Suprapubic skin (tissue), 4 donors: ENCODE measurements at regions not wholly inside any gene's neighbourhood (a gene's known extent, or its start where the extent isn't known, plus 50 kb on each side); places are given as distances from the start of the nearest gene placed in this dataset.
A peak's percentile ranks its signal among the peaks of the same experiment; 100 is the strongest.

Experiments
- DNase-seq, 2 donors: peaks; one replicate each; pipeline ENCODE4 v3.0.0-alpha.2; 2019; ENCODE audit warnings: low spot score in 2 of 2
- H3K27ac ChIP-seq: fragments of 200-600 bp; sonication (generic); one replicate; pipeline ENCODE4 v1.5.1; 2019
- H3K27me3 ChIP-seq: fragments of 200-600 bp; sonication (generic); one replicate; pipeline ENCODE4 v1.5.1; 2019
- H3K36me3 ChIP-seq: fragments of 200-600 bp; sonication (generic); one replicate; pipeline ENCODE4 v1.5.1; 2019
- H3K4me1 ChIP-seq: fragments of 200-600 bp; sonication (generic); one replicate; pipeline ENCODE4 v1.5.1; 2019
- H3K4me3 ChIP-seq: fragments of 200-600 bp; sonication (generic); one replicate; pipeline ENCODE4 v1.5.1; 2019; ENCODE audit warnings: mild to moderate bottlenecking
- H3K9me3 ChIP-seq: fragments of 200-600 bp; sonication (generic); one replicate; pipeline ENCODE4 v1.5.1; 2019
- EP300 ChIP-seq: sonication (generic); formaldehyde crosslinking; IDR thresholded peaks from one replicate; pipeline ENCODE4 v1.6.1; 2017; ENCODE audit warnings: antibody characterized with exemption
- POLR2A ChIP-seq, 2 donors: fragments of 450-650 bp; IDR thresholded peaks; one replicate each; pipeline ENCODE4 v1.6.1; 2017; ENCODE audit warnings: antibody characterized with exemption in 2 of 2, mild to moderate bottlenecking in 2 of 2, moderate library complexity in 2 of 2
- POLR2AphosphoS5 ChIP-seq, 3 donors: sonication (generic); formaldehyde crosslinking; IDR thresholded peaks; one replicate each; pipeline ENCODE4 v1.6.1; 2017; ENCODE audit warnings: antibody characterized with exemption in 3 of 3
- WGBS: methylation state at CpG from one replicate; pipeline ENCODE4 v1.1.5; 2018; 5-methylcytosine and 5-hydroxymethylcytosine counted together
- TF ChIP-seq, protein P1 (sequence below), 2 donors: fragments of 200-600 bp in 1 of 2; fragments of 450-650 bp in 1 of 2; sonication (generic) in 1 of 2; IDR thresholded peaks; one replicate each; pipeline ENCODE4 v1.5.1; 2016 to 2019; ENCODE audit warnings: antibody characterized with exemption in 2 of 2, mild to moderate bottlenecking in 1 of 2, moderate library complexity in 1 of 2

DNA sequence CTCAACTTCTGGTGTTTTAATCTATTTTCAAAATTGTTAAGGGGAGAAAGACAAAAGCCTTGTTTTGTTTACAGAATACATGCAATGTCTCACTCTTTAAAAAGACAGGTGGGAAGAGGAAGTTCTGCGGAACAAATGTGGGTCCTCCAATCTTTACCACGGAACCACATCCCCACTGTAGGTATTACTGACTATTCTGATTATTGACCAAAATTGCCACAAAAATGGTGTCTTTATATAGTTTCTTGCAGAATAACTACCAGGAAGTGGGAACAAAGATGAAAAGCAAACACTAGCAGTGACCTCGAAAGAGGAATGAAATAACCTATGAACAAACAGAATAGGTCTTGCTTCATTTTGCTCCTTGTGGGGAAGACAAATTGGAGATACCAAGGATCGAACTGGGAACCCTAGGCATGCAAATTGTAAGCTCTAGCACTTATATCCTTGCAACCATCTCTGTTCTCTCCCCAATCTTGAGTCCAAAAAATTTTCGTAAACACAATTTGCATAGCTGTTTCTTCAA is 106.7 kb downstream of the GPX5 start:
- Histone ChIP-seq H3K27ac (no peak overlapping the region), H3K36me3 (no peaks in the 10 kb centered on the region), H3K9me3 (no peaks in the 10 kb centered on the region), H3K4me1 (peaks cover 3% of the 10 kb centered on the region), H3K4me3 (no peak overlapping the region), H3K27me3 (peaks cover 42% of the 10 kb centered on the region)
- WGBS, result 81% methylated on average over 5 of the region's 5 CpGs
- no peak for DNase-seq
- TF ChIP-seq POLR2AphosphoS5 (IDR thresholded peaks at IDR 0.05), result no peak
- TF ChIP-seq, protein P1, sequence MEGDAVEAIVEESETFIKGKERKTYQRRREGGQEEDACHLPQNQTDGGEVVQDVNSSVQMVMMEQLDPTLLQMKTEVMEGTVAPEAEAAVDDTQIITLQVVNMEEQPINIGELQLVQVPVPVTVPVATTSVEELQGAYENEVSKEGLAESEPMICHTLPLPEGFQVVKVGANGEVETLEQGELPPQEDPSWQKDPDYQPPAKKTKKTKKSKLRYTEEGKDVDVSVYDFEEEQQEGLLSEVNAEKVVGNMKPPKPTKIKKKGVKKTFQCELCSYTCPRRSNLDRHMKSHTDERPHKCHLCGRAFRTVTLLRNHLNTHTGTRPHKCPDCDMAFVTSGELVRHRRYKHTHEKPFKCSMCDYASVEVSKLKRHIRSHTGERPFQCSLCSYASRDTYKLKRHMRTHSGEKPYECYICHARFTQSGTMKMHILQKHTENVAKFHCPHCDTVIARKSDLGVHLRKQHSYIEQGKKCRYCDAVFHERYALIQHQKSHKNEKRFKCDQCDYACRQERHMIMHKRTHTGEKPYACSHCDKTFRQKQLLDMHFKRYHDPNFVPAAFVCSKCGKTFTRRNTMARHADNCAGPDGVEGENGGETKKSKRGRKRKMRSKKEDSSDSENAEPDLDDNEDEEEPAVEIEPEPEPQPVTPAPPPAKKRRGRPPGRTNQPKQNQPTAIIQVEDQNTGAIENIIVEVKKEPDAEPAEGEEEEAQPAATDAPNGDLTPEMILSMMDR (IDR thresholded peaks at IDR 0.05), result no peak
- no peak for TF ChIP-seq POLR2A (IDR thresholded peaks at IDR 0.05)
- no peak for TF ChIP-seq EP300

DNA sequence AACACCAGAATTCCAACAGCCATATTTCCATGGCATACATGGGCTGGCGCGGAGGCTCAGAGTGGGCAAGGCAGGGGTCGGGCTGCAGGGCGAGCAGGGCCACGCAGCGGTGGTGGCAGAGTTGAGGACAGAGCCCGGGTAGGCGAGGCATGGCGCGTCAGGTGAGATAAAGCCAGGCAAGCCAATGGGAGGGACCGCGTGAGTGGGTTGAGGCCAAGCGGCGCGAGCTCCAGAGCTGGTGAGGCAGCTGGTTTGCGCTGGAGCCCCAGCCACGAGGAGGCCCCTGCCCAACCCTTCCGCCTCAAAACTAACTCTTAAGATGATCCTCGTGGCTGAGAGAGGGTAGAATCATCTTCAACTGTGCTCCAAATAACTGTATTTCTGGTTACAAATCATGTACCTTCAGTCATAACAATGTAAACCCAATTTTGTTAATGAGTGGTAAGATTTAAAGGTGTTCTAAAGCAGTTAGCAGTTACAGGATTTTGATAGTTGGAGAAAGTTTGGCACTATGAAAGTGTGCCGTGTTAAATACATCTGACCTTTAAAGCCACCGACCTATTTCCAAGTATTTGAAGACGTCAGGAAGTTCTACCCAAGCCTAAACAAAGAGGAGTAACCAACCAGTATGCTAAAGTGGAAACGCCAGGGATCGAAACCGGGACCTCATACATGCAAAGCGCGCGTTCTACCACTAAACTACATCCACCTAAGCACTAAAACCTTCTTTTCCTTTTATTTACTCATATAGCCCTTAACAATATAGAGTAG is 107.9 kb downstream of the GPX5 start:
- no peak for DNase-seq
- TF ChIP-seq POLR2AphosphoS5 (IDR thresholded peaks at IDR 0.05), result no peak
- TF ChIP-seq, protein P1 (IDR thresholded peaks at IDR 0.05), result no peak
- TF ChIP-seq POLR2A (IDR thresholded peaks at IDR 0.05), result no peak
- TF ChIP-seq EP300, result no peak
- Histone ChIP-seq H3K4me1 (peaks cover 3% of the 10 kb centered on the region), H3K27me3 (peaks cover 44% of the 10 kb centered on the region), H3K4me3 (no peak overlapping the region), H3K36me3 (no peaks in the 10 kb centered on the region), H3K27ac (no peak overlapping the region), H3K9me3 (no peaks in the 10 kb centered on the region)
- 82% methylated on average over 28 of the region's 28 CpGs for WGBS

DNA sequence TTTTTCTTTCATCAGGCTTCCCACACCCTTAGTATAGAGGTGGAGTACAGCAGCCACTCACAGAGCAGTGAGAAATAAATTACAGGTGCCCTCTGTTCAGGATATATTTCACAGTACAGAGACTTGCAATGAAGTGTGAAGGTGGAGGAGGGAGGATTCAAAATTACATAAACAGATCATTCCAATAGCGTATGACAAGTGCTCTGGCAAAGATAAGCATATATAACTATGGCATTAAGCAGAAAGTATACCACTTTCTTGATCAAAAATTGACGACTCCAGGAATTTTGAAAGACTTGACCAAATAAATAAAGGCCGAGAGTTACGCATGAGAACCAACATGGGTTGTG is 108.7 kb downstream of the GPX5 start:
- no peaks in the 10 kb centered on the region for H3K36me3 ChIP-seq
- no peaks in the 10 kb centered on the region for H3K9me3 ChIP-seq
- TF ChIP-seq, protein P1 (IDR thresholded peaks at IDR 0.05), result no peak
- no peak for TF ChIP-seq POLR2AphosphoS5 (IDR thresholded peaks at IDR 0.05)
- 20% methylated on average over 4 of the region's 4 CpGs for WGBS
- no peak for DNase-seq
- H3K27ac ChIP-seq, result no peak overlapping the region
- H3K4me3 ChIP-seq, result no peak overlapping the region
- peaks cover 3% of the 10 kb centered on the region for H3K4me1 ChIP-seq
- H3K27me3 ChIP-seq, result peaks cover 50% of the 10 kb centered on the region

DNA sequence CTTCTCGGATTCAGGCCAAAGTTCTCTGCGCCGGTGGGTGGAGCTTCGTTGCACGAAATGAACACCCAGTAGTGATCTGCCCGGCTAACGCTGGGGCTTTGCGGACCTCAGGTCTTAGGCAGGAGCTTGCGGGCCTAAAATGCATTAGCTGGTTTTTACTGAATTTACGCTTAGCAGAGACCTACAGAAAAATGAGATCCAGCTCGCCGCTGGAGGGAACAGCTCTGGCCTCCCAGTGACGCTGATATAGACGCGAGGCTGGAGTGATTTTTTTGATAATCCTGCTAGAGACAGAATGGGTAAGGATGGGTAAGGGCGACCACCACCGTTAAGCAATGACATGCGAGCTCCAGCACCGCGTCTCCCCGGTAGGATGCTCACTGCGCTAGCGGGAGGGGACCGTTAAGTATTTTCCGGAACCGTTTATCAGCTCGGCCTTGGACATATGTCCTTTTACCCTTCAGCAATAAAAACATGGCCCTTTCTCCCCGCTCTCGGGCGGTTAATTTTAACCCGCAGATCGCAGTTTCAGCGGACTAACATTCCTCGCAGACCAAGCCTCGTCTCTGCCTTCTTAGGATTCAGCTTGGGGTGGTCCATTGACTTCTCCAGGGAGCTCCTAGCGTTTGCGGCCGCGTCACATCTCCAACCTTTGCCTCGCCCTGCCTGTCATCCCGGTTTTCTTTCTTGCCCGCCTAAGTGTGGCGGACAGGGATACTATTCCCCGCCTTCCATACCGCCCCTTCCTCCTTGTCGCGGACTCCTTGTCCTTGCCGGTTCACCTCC is 109.3 kb downstream of the GPX5 start:
- Histone ChIP-seq H3K27ac (no peak overlapping the region), H3K4me1 (peaks cover 3% of the 10 kb centered on the region), H3K27me3 (peaks cover 55% of the 10 kb centered on the region), H3K4me3 (peak overlapping the region; percentile 16), H3K9me3 (no peaks in the 10 kb centered on the region), H3K36me3 (no peaks in the 10 kb centered on the region)
- no peak for TF ChIP-seq EP300
- no peak for TF ChIP-seq POLR2A (IDR thresholded peaks at IDR 0.05)
- TF ChIP-seq, protein P1 (IDR thresholded peaks at IDR 0.05), result no peak
- TF ChIP-seq POLR2AphosphoS5 (IDR thresholded peaks at IDR 0.05), result no peak
- no peak for DNase-seq
- WGBS, result 1% methylated on average over 48 of the region's 48 CpGs

DNA sequence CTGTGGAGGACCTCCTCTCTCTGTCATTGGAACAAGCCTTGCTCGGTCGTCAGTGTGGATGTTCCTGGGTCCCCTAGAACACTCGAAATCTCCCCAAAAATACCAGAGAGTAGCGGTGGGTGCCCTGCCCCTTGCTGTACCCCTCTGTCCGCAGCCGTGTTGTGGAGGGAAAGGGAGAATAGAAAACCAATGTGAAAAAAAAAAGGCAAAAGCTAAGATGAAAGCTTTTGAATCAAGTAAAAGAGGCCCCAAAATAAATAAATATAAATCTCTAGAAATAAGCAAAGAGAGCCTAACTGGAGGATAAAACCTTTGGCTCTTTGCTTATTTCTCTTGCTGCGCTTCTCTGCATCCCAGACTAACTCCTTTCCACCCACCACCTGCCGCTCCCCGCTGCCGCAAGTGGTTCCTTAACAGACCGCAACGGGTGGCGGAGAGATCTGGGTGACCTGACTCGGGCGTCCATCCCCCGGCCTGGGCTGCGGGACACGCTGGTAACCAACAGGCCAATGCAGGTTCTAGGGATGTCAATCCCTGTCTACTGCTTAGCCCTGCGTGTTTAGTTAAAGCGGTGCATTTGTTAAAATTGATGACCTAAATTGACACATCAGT is 110.0 kb downstream of the GPX5 start:
- peak overlapping the region; percentile 16 for H3K4me3 ChIP-seq
- TF ChIP-seq POLR2AphosphoS5 (IDR thresholded peaks at IDR 0.05) (no peak), POLR2A (IDR thresholded peaks at IDR 0.05) (no peak), EP300 (no peak)
- TF ChIP-seq, protein P1 (IDR thresholded peaks at IDR 0.05), result no peak
- no peaks in the 10 kb centered on the region for H3K9me3 ChIP-seq
- DNase-seq, result no peak
- H3K27me3 ChIP-seq, result peaks cover 55% of the 10 kb centered on the region
- 8% methylated on average over 20 of the region's 20 CpGs for whole genome bisulfite sequencing
- H3K27ac ChIP-seq, result no peak overlapping the region
- no peaks in the 10 kb centered on the region for H3K36me3 ChIP-seq
- H3K4me1 ChIP-seq, result peaks cover 3% of the 10 kb centered on the region
